OCI-LY1 (cell line): ENCODE measurements at regions not wholly inside any gene's neighbourhood (a gene's known extent, or its start where the extent isn't known, plus 50 kb on each side); places are given as distances from the start of the nearest gene placed in this dataset.

Experiments
- H2AFZ ChIP-seq: fragments of 200-600 bp; sonication (generic), shearing (Covaris generic); 2 replicates; pipeline ENCODE4 v1.6.0; 2014; ENCODE audit warnings: antibody characterized with exemption, mild to moderate bottlenecking, low read length
- H3F3A ChIP-seq: fragments of 200-600 bp; sonication (generic), shearing (Covaris generic); 2 replicates; pipeline ENCODE4 v1.6.0; 2014; ENCODE audit warnings: mild to moderate bottlenecking, antibody characterized with exemption, low read length, moderate library complexity; ENCODE audit not compliant: insufficient read depth
- H3K27ac ChIP-seq: fragments of 200-600 bp; sonication (generic); 2 replicates; pipeline ENCODE4 v1.5.1; 2014; ENCODE audit warnings: low read length, mixed run types, mild to moderate bottlenecking, low read depth; ENCODE audit not compliant: poor library complexity, severe bottlenecking
- H3K27me3 ChIP-seq: fragments of 200-600 bp; sonication (generic); 2 replicates; pipeline ENCODE4 v1.6.0; 2014; ENCODE audit warnings: antibody characterized with exemption, mild to moderate bottlenecking, low read length, moderate library complexity; ENCODE audit not compliant: insufficient read depth
- H3K36me3 ChIP-seq: fragments of 200-600 bp; sonication (generic); 2 replicates; pipeline ENCODE4 v1.6.1; 2014; ENCODE audit warnings: mild to moderate bottlenecking, antibody characterized with exemption, low read length, moderate library complexity, mixed read lengths; ENCODE audit not compliant: insufficient read depth
- H3K4me1 ChIP-seq: fragments of 200-600 bp; sonication (generic); 2 replicates; pipeline ENCODE4 v1.5.1; 2014; ENCODE audit warnings: mild to moderate bottlenecking, low read length, moderate library complexity; ENCODE audit not compliant: insufficient read depth, severe bottlenecking
- H3K4me2 ChIP-seq: fragments of 200-600 bp; sonication (generic), shearing (Covaris generic); 2 replicates; pipeline ENCODE4 v1.6.1; 2014; ENCODE audit warnings: low read length
- H3K4me3 ChIP-seq: fragments of 200-600 bp; sonication (generic); 2 replicates; pipeline ENCODE4 v1.5.1; 2014; ENCODE audit warnings: low read length, low read depth, mild to moderate bottlenecking, mixed read lengths; ENCODE audit not compliant: poor library complexity, severe bottlenecking
- H3K79me2 ChIP-seq: fragments of 200-600 bp; shearing (Covaris generic); 2 replicates; pipeline ENCODE4 v1.6.1; 2016; ENCODE audit warnings: mixed run types, low read length, mixed read lengths; ENCODE audit not compliant: insufficient read depth
- H3K9ac ChIP-seq: fragments of 200-600 bp; sonication (generic), shearing (Covaris generic); 2 replicates; pipeline ENCODE4 v1.6.1; 2014; ENCODE audit warnings: mild to moderate bottlenecking, low read length, mixed read lengths
- H3K9me2 ChIP-seq: fragments of 200-600 bp; sonication (generic), shearing (Covaris generic); 2 replicates; pipeline ENCODE4 v1.6.1; 2014; ENCODE audit warnings: low read depth, mild to moderate bottlenecking, low read length, mixed read lengths
- H3K9me3 ChIP-seq: fragments of 200-600 bp; shearing (Covaris generic); 2 replicates; pipeline ENCODE4 v1.6.1; 2014; ENCODE audit warnings: low read length, mixed read lengths
- H4K20me1 ChIP-seq: fragments of 200-600 bp; sonication (generic), shearing (Covaris generic); 2 replicates; pipeline ENCODE4 v1.6.0; 2016; ENCODE audit warnings: mild to moderate bottlenecking, low read length; ENCODE audit not compliant: insufficient read depth
- CTCF ChIP-seq: fragments of 200-600 bp; sonication (generic), shearing (Covaris generic); IDR thresholded peaks from 2 replicates; pipeline ENCODE4 v1.5.1; 2017; ENCODE audit warnings: mild to moderate bottlenecking, antibody characterized with exemption, low read length, moderate library complexity, mixed read lengths
- EZH2 ChIP-seq: fragments of 200-600 bp; sonication (generic), shearing (Covaris generic); IDR thresholded peaks from 2 replicates; pipeline ENCODE4 v1.8.0; 2017; ENCODE audit warnings: borderline replicate concordance, mixed run types, mild to moderate bottlenecking, antibody characterized with exemption, low read length, moderate library complexity, mixed read lengths

GRCh38 chr22:47357086-47357485 lies 594.6 kb downstream of the TBC1D22A start:
- Histone ChIP-seq H3F3A (no peaks in the 10 kb centered on the region), H3K4me1 (no peaks in the 10 kb centered on the region), H3K4me3 (no peak overlapping the region), H3K9me2 (no peaks in the 10 kb centered on the region), H3K27me3 (no peaks in the 10 kb centered on the region), H2AFZ (no peak overlapping the region), H3K27ac (no peak overlapping the region), H3K9ac (no peak overlapping the region), H3K79me2 (no peaks in the 10 kb centered on the region), H3K4me2 (no peak overlapping the region), H3K9me3 (no peaks in the 10 kb centered on the region), H4K20me1 (no peaks in the 10 kb centered on the region), H3K36me3 (no peaks in the 10 kb centered on the region; the same call in 1 of the 2 replicates)
- TF ChIP-seq CTCF (no peak), EZH2 (no peak)

GRCh38 chr22:47356511-47357011 lies 594.1 kb downstream of the TBC1D22A start:
- H3K9me2 ChIP-seq, result no peaks in the 10 kb centered on the region
- H3K4me2 ChIP-seq, result no peak overlapping the region
- H4K20me1 ChIP-seq, result no peaks in the 10 kb centered on the region
- H3K36me3 ChIP-seq, result no peaks in the 10 kb centered on the region; the same call in 1 of the 2 replicates
- H3K27me3 ChIP-seq, result no peaks in the 10 kb centered on the region
- H2AFZ ChIP-seq, result no peak overlapping the region
- H3K27ac ChIP-seq, result no peak overlapping the region
- no peaks in the 10 kb centered on the region for H3K4me1 ChIP-seq
- H3K9me3 ChIP-seq, result no peaks in the 10 kb centered on the region
- H3F3A ChIP-seq, result no peaks in the 10 kb centered on the region
- H3K9ac ChIP-seq, result no peak overlapping the region
- H3K79me2 ChIP-seq, result no peaks in the 10 kb centered on the region
- TF ChIP-seq EZH2 (no peak), CTCF (no peak)
- H3K4me3 ChIP-seq, result no peak overlapping the region

- no peak overlapping the region for H3K4me2 ChIP-seq
- H3K4me1 ChIP-seq, result no peaks in the 10 kb centered on the region
- no peaks in the 10 kb centered on the region for H3K27me3 ChIP-seq
- no peaks in the 10 kb centered on the region for H3F3A ChIP-seq
- H2AFZ ChIP-seq, result no peak overlapping the region
- no peak for TF ChIP-seq EZH2
- no peak for TF ChIP-seq CTCF
- no peaks in the 10 kb centered on the region for H3K9me2 ChIP-seq
- H4K20me1 ChIP-seq, result no peaks in the 10 kb centered on the region
- H3K79me2 ChIP-seq, result no peaks in the 10 kb centered on the region
- H3K9me3 ChIP-seq, result no peaks in the 10 kb centered on the region
- no peak overlapping the region for H3K9ac ChIP-seq
- H3K27ac ChIP-seq, result no peak overlapping the region
- H3K4me3 ChIP-seq, result no peak overlapping the region
- H3K36me3 ChIP-seq, result no peaks in the 10 kb centered on the region
These were observed 593.5 kb downstream of the TBC1D22A start for GRCh38 chr22:47355776-47356510.
